Upper lobe of left lung (tissue), 4 donors: ENCODE measurements at regions not wholly inside any gene's neighbourhood (a gene's known extent, or its start where the extent isn't known, plus 50 kb on each side); places are given as distances from the start of the nearest gene placed in this dataset.

Experiments
- EP300 ChIP-seq, 4 donors: sonication (generic); formaldehyde crosslinking; IDR thresholded peaks; one replicate each; pipeline ENCODE4 v1.5.1; 2017; ENCODE audit warnings: antibody characterized with exemption in 4 of 4, control low read depth in 2 of 4
- POLR2A ChIP-seq, 4 donors: fragments of 450-650 bp; IDR thresholded peaks; one replicate each; pipeline ENCODE4 v1.5.1; 2016 to 2017; ENCODE audit warnings: antibody characterized with exemption in 4 of 4, mild to moderate bottlenecking in 2 of 4
- POLR2AphosphoS5 ChIP-seq, 2 donors: sonication (generic); formaldehyde crosslinking; IDR thresholded peaks; one replicate each; pipeline ENCODE4 v1.5.1; 2017; ENCODE audit warnings: antibody characterized with exemption in 2 of 2
- TF ChIP-seq, protein P1 (sequence below), 6 experiments: fragments of 450-650 bp in 4 of 6; fragments of 200-600 bp in 2 of 6; sonication (generic) in 2 of 6; IDR thresholded peaks; one replicate each; pipeline ENCODE4 v1.5.1; 2016 to 2019; ENCODE audit warnings: antibody characterized with exemption in 6 of 6

DNA sequence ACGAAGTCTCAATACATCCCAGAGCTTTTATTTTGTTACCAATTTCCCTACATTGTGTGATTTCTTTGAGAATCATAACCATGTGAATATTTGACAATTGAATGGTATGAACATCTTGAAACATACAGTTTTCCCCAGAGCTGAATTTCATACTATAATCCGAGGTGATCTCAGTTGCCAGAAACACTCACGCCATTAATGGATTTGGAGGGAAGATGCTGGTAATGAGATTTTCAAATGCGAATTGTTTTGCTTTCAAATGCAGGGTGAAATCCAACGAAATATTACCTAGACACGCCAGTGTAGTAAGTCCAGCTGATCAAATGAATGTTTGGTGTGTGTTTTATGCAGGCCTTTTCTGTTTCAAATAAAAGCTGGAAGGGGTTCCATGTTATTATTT, 277.8 kb upstream of the CDH5 start:
- TF ChIP-seq, protein P1, sequence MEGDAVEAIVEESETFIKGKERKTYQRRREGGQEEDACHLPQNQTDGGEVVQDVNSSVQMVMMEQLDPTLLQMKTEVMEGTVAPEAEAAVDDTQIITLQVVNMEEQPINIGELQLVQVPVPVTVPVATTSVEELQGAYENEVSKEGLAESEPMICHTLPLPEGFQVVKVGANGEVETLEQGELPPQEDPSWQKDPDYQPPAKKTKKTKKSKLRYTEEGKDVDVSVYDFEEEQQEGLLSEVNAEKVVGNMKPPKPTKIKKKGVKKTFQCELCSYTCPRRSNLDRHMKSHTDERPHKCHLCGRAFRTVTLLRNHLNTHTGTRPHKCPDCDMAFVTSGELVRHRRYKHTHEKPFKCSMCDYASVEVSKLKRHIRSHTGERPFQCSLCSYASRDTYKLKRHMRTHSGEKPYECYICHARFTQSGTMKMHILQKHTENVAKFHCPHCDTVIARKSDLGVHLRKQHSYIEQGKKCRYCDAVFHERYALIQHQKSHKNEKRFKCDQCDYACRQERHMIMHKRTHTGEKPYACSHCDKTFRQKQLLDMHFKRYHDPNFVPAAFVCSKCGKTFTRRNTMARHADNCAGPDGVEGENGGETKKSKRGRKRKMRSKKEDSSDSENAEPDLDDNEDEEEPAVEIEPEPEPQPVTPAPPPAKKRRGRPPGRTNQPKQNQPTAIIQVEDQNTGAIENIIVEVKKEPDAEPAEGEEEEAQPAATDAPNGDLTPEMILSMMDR (IDR thresholded peaks at IDR 0.05) = no peak
- no peak for TF ChIP-seq POLR2A (IDR thresholded peaks at IDR 0.05)
- no peak for TF ChIP-seq POLR2AphosphoS5 (IDR thresholded peaks at IDR 0.05)
- TF ChIP-seq EP300 (IDR thresholded peaks at IDR 0.05) = no peak
